ENCODE measurements at regions not wholly inside any gene's neighbourhood (a gene's known extent, or its start where the extent isn't known, plus 50 kb on each side); places are given as distances from the start of the nearest gene placed in this dataset.

GRCh38 chr10:57775250-57775649 lies 492.4 kb downstream of the IPMK start:
- DNase-seq = no peak
- Histone ChIP-seq H3K27ac (ENCODE audit: low read depth in 2 of 2, low read length in 1 of 2) (no peak overlapping the region), H3K9me2 (no peaks in the 10 kb centered on the region), H3K4me2 (no peak overlapping the region), H3K36me3 (replicated peaks in 1 of 2; ENCODE audit: control insufficient read depth in 1 of 2, insufficient read depth in 2 of 2, low read length in 1 of 2) (no peaks in the 10 kb centered on the region), H3K27me3 (ENCODE audit: insufficient read depth) (no peaks in the 10 kb centered on the region), H2AFZ (ENCODE audit: low read depth) (no peak overlapping the region), H3K79me2 (ENCODE audit: insufficient read depth) (no peaks in the 10 kb centered on the region), H3K9ac (no peak overlapping the region), H3F3A (replicated peaks; ENCODE audit: insufficient read depth) (no peaks in the 10 kb centered on the region), H3K4me3 (ENCODE audit: low read depth in 2 of 2, low read length in 1 of 2) (no peak overlapping the region), H4K20me1 (ENCODE audit: insufficient read depth) (no peaks in the 10 kb centered on the region), H3K4me1 (ENCODE audit: control insufficient read depth in 1 of 2, insufficient read depth in 2 of 2, low read depth in 1 of 2, low read length in 1 of 2) (no peaks in the 10 kb centered on the region), H3K9me3 (no peaks in the 10 kb centered on the region)
- CTCF ChIA-PET = no interaction called here
- no peak for TF ChIP-seq USF1 (IDR thresholded peaks at IDR 0.05; ENCODE audit: borderline replicate concordance, low read depth)
- TF ChIP-seq MXI1 (IDR thresholded peaks at IDR 0.05; ENCODE audit: low read depth, low read length) = no peak
- TF ChIP-seq POLR2AphosphoS5 (IDR thresholded peaks at IDR 0.05; ENCODE audit: low read depth, low read length) = no peak
- TF ChIP-seq EP300 (IDR thresholded peaks at IDR 0.05; ENCODE audit: borderline replicate concordance in 1 of 2, low read depth in 1 of 2, low read length in 1 of 2) = no peak
- TF ChIP-seq RXRA (IDR thresholded peaks at IDR 0.05; ENCODE audit: borderline replicate concordance, low read depth) = no peak
- no peak for TF ChIP-seq MEF2A (IDR thresholded peaks at IDR 0.05; ENCODE audit: borderline replicate concordance, low read depth)
- no peak for TF ChIP-seq SIN3A (IDR thresholded peaks at IDR 0.05; ENCODE audit: borderline replicate concordance, low read depth, low read length)
- no peak for TF ChIP-seq TAF1 (IDR thresholded peaks at IDR 0.05; ENCODE audit: borderline replicate concordance, low read depth, low read length)
- no peak for TF ChIP-seq GATA2 (CRISPR knock-in tag; IDR thresholded peaks at IDR 0.05)
- TF ChIP-seq YY1 (IDR thresholded peaks at IDR 0.05; ENCODE audit: low read depth) = no peak
- TF ChIP-seq ELF1 (IDR thresholded peaks at IDR 0.05) = no peak
- TF ChIP-seq TEAD4 (IDR thresholded peaks at IDR 0.05; ENCODE audit: borderline replicate concordance, insufficient read depth) = no peak
- no peak for TF ChIP-seq FOXM1 (IDR thresholded peaks at IDR 0.05; ENCODE audit: low read depth)
- no peak for TF ChIP-seq GABPA (IDR thresholded peaks at IDR 0.05; ENCODE audit: low read depth)
- TF ChIP-seq ZBTB33 (IDR thresholded peaks at IDR 0.05; ENCODE audit: borderline replicate concordance, low read depth) = no peak
- no peak for TF ChIP-seq PBX3 (IDR thresholded peaks at IDR 0.05)
- TF ChIP-seq FOXJ3 (CRISPR knock-in tag; IDR thresholded peaks at IDR 0.05) = no peak
- TF ChIP-seq TCF12 (IDR thresholded peaks at IDR 0.05) = no peak
- POLR2A ChIA-PET = no interaction called here
- WGBS (ENCODE audit: low lambda C conversion rate) = 35% methylated on average over 2 of the region's 2 CpGs
